Fibroblast of skin of abdomen (primary cell): ENCODE measurements at regions not wholly inside any gene's neighbourhood (a gene's known extent, or its start where the extent isn't known, plus 50 kb on each side); places are given as distances from the start of the nearest gene placed in this dataset.
"Not testable (repeated sequence)": the region's sequence is repeated elsewhere in the genome, so short reads cannot be mapped to it uniquely, and the experiment has no call there.

ENCODE experiments used
- DNase-seq: peaks from one replicate; pipeline ENCODE4 v3.0.0-alpha.2; 2013

DNA sequence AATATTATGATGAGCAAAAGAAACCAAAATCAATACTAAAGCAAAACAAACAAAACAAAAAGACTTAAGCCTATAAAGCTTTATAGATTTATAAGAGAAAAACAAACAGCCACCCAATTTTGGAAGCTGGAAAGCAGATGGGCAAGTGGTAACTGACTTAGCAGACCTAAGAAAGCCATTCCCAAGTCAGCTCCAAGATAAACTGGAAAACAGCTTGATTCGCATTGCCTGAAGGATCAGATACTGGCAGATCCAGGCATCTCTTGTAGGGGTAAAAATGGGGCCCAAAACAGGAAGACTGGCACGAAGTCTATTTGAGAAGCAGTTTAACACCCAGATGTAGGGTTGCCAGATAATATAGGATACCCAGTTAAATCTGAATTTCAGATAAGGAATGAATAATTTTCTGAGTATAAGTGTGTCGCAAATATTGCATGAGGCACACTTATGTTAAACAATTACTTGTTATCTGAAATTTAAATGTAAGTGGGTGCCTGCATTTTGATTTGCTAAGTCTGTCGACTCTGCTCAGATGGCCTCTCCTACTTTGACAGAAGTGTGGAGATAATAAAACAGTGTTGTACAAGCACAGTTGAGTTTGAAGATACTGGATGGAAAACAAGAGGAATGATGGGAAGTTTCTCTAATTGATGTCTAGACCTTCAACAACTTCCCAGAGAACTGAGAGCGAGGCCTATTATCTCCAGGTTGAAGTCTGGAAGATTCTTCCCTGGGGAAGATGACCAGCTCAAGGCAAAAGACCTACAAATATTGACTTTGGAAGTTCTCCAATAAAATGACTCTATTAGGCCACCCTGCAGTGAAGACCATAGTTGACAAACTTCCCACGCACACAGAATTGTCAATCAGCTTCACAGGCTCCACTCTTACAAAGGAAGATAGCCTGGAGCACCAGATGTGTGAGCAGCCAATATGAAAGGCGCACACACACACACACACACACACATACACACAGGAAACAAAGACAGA is 113.4 kb downstream of the FAM50B start:
- DNase-seq = no peak

DNA sequence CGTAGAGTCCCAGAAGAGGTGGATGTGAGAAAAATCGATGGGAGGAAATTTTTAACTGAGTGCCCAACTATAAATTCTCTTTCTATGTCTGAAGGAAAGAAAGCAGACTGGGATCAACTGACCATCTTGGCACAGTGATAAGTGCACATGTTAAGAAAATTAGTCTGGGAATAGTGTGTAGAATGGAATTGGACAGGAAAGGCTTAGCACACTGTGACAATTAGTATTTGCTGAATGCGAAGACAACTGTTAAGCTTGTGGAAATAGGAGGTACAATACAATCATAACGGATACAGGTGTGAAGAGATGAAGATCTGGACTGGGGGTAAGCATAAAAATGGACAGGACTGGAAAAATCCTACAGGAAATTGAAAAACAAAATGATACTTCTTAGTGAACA is 114.3 kb downstream of the FAM50B start:
- no peak for DNase-seq

DNA sequence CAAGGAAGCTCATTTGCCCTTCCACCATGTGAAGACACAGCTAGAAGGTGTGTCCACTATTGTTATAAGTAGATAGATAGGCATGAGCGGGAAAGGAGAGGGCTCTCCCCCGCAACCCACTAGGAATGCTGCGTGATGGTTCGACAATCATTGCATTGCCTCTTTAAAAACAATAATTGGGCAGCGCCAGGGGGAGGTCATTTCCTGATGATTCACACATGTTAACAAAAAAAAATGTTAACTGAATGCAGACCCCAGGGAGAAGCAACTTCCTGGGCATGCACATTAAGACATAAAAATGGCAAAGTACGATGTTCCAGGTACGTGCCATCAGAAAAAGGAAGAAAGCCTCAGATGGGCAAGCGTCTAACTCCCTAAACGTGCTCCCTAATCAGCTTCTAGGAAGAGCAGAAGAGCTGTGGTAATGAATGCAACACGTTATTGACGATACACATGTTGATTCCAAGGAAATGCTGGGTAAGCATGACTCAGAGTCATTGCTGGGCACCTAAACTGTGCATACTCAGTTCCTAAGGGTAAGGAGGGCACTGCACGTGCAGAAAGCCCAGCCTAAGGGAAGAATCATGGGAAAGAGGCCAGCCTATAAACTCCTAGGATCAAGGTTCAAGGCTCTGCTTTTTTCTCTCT is 113.7 kb downstream of the FAM217A start:
- DNase-seq = no peak

DNA sequence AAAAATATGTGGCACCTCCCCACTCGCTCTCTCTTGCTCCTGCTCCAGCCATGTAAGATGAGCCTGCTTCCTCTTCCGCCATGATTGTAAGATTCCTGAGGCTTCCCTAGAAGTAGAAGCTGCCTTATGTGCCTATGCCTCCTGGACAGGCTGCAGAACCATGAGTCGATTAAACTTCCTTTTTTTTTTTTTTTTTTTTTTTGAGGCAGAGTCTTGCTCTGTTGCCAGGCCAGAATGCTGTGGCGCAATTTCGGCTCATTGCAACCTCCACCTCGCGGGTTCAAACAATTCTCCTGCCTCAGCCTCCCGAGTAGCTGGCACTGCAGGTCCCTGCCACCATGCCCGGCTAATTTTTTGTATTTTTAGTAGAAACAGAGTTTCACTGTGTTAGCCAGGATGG is 112.5 kb downstream of the FAM217A start:
- no peak for DNase-seq

DNA sequence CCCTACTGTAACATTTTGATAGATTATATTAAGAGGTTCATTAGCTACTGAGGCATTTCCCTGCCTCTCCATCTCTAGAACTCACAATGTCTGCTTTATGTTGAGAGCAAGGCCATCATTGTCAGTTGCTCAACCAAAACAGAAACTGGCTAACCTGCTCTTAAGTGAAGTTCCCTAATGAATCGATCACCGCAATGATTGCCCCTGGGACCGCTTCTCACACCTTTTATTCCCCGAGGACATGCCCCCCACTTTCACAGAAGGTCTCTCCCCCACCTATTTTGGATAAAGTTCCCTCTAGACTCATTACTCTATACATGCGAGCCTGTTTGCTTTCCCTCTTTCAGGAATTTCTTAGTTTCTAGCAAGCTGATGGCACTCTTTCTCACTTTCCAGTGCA is 108.8 kb downstream of the FAM217A start:
- DNase-seq = no peak

DNA sequence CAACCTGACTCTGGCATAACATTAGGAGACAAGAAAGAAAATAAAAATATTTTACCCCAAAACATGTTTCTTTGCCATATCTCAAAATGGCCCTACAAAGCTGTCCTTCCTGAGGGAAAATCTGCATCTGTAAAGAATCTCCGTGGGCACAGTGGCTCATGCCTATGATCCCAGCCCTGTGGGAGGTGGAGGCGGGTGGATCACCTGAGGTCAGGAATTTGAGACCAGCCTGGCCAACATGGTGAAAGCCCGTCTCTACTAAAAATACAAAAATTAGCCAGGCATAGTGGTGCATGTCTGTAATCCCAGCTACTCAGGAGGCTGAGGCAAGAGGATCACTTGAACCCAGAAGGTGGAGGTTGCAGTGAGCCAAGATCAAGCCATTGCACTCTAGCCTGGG is 105.8 kb downstream of the FAM217A start:
- DNase-seq = not testable (repeated sequence)

DNA sequence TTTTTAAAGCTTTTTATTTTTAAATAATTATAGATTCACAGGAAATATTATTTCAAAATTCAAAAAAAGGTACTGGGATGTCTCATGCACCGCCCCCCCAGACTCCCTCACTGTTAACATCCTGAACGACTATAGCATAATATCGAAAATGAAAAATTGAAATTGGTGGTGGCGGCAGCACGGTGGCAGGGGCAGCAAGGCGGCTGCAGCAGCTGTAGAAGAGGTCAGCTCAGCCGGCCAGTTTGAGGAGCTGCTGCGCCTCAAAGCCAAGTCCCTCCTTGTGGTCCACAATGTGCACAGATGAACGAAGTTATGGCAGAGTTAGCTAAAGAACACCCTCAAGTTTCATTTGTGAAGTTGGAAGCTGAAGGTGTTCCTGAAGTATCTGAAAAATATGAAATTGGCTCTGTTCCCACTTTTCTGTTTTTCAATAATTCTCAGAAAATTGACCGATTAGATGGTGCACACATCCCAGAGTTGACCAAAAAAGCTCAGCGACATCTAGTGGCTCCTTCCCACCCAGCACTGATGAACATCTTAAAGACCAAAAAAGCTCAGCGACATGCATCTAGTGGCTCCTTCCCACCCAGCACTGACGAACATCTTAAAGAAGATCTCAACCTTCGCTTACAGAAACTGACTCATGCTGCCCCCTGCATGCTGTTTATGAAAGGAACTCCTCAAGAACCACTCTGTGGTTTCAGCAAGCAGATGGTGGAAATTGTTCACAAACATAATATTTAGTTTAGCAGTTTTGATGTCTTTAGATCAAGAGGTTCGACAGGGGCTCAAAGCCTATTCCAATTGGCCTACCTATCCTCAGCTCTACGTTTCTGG is 100.8 kb downstream of the FAM217A start:
- DNase-seq = peak; percentile 90

DNA sequence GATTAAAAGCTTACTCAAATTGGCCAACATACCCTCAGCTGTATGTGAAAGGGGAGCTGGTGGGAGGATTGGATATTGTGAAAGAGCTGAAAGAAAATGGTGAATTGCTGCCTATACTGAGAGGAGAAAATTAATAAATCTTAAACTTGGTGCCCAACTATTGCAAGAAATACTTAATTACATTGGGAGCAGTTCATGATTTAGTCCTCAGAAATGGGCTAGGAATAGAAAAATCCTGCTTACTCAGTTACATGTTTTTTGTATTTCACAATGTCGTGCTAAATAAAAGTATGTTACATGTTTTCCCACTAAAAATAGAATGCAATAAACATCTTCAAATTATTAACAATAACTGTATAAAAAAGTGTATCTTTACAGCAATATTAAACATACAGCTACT is 100.0 kb downstream of the FAM217A start:
- DNase-seq = not testable (repeated sequence)

DNA sequence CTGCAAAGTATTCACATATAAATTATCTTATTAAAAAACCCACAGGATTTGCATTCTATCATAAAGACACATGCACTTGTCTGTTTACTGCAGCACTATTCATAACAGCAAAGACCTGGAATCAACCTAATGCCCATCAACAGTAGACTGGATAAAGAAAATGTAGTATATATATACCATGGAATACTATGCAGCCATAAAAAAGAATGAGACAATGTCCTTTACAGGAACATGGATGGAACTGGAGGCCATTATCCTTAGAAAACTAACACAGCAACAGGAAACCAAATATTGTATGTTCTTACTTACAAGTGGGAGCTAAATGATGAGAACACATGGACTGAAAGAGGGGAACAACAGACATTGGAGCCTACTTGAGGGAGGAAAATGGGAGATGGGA is 97.0 kb downstream of the FAM217A start:
- no peak for DNase-seq

DNA sequence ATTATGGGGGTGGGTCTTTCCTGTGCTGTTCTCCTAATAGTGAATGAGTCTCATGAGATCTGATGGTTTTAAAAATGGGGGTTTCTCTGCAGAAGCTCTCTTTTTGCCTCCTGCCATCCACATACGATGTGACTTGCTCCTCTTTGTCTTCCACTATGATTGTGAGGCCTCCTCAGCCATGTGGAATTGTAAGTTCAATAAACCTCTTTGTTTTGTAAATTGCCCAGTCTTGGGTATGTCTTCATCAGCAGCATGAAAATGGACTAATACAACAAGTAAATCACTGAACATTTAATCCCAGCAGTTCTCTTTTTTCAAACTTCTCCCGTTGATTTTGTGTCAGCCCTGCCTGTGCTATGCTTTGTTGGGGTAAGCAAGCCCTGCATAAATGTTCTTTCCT is 95.2 kb downstream of the FAM217A start:
- DNase-seq = no peak

DNA sequence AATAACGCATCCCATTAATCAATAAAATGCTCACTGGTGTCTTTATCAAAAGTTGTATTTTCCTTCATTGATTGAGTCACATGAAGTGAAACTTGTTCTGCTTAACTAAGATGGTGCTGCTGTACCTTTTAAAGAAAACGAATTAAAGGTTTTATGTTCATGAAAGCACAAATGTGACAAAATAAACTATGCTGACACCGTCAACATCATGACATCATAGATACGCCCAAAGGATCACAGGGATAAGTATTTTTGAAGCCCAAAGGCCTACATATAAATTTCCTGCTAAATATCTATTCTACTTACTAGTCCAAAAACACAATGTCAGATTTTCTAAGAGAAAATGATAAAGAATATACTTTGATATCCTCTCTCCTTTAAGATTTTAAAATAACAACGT is 94.4 kb downstream of the FAM217A start:
- DNase-seq = no peak

DNA sequence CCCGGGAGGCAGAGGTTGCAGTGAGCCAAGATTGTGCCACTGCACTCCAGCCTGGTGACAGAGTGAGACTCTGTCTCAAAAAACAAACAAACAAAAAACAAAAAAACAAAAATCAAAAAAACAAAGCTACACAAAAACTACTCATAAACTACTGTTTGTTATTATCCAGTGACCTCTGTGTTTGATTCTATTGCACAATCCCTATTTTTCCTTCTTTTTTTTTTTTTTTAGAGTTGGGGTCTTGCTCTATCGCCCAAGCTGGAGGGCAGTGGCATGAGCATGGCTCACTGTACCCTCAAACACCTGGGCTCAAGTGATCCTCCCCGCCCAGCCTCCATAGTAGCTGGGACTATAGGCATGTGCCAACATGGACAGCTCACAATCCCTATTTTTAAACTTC is 92.7 kb downstream of the FAM217A start:
- no peak for DNase-seq

DNA sequence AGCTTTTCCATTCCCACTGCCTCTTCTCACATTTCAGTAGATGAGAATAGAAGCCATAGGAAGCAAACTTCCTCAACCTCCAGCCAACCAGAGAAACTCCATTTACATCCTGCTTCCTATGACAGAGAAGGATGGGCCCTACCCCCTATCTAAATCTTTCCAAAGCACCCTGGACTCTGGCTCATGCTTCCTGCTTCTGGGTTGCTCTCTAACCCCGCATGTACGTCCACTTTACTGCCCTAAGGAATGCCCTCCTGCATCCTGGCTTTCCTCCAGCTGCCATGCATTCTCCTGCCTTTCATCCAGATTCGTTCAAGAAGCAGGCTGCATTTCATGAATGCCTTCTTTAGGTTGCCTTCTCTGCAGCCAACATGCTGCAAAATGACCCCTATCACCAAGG is 91.9 kb downstream of the FAM217A start:
- peak; percentile 59 for DNase-seq

DNA sequence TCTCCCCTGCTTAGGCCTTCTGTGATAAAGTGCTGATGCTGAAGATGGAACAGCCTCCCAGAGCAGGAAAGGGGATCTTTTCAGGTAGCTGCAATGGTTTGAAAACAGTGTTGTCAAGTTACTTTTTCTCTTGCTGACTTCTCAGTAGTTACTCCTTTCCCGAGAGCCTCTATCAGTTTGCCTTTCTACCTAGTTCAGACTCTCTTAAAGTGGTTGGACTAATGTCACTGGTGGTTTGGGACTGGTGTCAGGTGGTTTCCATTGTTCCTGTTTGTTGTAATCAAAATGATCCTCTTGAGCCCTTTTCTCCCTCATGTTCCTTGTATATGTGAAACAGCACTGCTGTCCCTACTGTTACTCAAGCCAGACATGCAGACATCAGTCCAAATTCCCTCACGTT is 91.4 kb downstream of the FAM217A start:
- DNase-seq = no peak

DNA sequence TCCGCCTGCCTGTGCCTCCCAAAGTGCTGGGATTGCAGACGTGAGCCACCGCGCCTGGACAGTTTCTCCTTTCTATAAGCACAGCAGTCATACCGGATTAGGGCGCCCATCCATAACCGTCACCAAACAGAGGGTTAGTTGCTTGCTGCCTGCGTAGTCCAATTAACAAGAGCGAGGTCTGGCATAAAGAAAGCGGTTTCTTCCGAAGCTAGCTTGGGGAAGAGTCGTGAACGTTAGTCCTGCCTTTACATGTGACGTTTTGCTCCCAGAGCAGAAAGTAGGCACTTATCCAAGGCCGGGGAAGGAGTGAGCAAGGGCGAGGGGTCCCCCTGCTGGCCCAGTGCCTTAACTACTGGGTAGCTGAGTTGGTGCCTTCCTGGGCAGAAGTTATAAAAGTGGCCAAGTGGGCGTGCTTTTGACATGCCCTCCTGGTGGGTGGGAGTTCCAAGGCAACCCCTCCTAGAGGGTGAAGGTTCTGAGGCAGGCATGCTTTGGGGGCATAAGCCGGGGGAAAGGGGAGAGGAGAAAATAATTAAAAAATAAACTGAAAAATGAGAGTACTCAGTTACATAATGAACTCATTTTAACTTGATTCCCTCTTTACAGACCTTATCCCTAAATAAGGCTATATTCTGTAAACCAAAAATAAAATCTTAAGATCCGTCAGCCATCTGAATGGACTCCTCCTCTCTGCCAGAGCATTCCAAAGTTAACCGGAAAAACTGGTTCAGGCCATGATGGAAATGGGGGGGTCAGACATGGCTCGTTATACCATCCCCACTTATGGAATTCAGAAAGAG is 88.0 kb downstream of the FAM217A start:
- peak; percentile 90 for DNase-seq

DNA sequence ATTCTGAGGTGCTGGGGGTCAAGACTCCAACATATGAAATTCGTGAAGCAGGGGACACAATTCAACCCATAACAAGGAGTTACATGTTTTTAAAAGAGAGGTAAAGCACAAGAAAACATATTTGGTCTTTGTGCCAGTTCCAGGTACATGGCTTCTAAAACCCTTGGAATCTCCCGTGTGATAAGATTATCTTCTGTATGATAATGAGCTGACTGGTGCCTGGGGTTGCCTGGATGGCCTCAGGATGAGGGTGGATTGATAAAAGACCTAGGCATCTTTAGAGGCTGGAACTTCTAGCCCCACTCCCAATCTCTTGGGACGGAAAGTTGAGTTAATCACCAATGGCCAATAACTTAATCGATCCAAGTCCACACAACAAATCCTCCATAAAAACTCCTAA is 87.0 kb downstream of the FAM217A start:
- DNase-seq = no peak

DNA sequence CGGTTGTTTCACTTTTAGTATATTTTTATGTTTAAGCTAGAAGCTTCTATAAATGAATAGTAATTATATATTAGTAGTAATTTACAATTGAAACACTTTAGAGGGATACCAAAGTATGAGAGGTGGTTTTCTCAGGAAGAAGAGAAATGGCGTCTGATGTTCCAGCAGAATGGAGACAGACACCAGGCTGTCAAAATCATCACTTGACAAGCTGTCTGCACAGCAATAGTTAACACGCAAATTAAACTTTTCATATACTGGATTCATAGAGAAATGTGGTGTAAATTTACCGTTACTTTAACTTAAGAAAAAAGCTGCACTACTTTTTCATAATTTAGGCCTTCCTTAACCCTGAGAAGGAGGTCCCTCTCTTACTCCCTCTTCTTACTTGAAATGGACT is 82.6 kb downstream of the FAM217A start:
- DNase-seq = no peak

DNA sequence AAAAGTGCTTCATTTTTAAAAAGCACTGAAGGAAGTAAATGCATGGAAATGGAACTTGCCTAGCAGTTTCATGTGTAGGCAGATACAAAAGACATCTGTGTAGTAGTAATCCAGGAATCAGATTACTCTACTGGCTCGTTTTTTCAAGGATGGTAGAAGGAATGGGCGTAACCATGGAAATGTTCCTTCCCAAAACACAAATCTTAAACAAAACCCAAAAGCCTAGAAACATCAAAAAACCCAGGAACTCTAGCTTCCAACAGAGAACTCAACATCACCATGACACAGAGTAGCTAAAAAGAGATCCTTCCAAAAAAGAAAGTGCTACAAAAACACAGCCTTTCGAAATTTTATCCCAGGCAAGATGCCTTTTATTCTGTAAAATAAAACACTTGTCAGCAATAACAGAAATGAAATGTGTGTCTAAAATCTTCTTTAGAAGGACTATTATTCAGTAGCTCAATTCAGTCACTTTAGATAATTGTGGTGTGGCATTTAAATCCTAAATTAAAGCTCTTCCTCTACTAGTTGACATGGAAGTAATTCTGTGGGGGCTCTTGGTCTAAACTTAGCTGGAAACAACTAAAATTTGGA is 81.7 kb downstream of the FAM217A start:
- DNase-seq = peak; percentile 50

DNA sequence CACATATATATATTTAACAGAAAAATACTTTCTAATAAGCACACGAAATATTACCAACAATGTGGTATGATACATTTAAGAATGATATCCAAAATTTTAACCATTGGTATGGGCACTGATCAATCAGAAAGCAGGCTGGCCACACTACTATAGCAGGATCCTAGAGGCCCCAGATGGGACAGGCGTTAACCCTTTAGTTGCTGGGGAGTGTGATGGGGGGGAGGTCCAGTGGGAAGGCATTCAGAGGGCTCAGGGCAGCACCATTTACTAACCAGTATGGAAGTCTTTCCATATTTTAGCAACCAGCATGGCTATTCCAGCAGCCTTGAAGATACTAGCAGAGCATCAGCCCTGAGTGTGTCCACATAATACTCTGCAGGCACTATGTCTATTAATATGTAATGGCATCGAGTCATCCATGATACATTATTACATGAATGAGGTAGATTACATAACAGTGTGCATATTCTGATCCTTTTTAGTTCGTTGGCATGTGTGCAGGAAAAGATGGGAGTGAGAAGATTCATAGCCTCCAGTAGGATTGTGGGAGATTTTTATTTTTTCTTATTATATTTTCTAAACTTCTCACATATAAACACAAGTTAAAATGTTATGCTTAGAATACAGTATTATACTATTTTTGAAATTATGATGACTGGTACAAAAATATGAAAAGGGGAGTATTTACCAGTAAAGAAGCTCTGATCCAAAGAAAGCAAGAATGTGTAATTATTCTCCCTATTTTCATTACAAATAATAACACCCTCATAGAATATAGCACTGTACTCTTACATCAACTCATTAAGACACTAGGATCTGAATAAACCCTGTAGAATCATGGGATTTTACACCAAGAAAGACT is 78.9 kb downstream of the FAM217A start:
- DNase-seq = no peak

DNA sequence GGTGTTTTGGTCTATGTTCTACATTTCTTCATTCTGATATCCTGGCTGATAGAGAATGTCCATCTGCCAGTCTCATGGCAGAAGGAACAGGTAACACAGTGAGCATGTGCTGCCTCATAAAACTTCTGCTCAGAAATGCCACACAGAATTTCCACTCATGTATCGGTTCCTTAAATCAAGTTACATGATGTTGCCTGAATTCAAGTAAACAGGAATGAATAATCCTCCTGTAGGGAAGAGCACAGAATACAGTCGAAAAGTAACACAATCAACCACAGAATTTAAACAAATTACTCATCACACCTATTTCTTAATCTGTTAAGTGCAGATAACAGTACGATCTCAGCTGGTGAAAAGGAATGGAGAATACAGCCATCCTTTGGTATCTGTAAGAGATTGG is 74.7 kb downstream of the FAM217A start:
- DNase-seq = no peak
